HTR-8/SVneo (cell line): ENCODE measurements at regions not wholly inside any gene's neighbourhood (a gene's known extent, or its start where the extent isn't known, plus 50 kb on each side); places are given as distances from the start of the nearest gene placed in this dataset.

Source experiments
- DNase-seq: peaks from one replicate; pipeline ENCODE4 v3.0.0; 2011; ENCODE audit warnings: low spot score, mixed read lengths; ENCODE audit not compliant: insufficient read length
- FAIRE-seq: peaks from 2 replicates; lab custom pipeline; 2011; peaks lifted over from hg19 to GRCh38; lab: Jason Lieb, UNC

- no peak for FAIRE-seq
- no peak for DNase-seq
Observed at GRCh38 chr12:19964549-19964948, 403.8 kb upstream of the PDE3A start.

- no peak for FAIRE-seq
Observed at GRCh38 chr12:19965196-19966038, 402.9 kb upstream of the PDE3A start.

GRCh38 chr12:19967001-19967400 is 401.3 kb upstream of the PDE3A start:
- FAIRE-seq, result peak; percentile 4
- DNase-seq, result no peak

More at GRCh38 chr12:19965196-19966038, 402.9 kb upstream of the PDE3A start:
- no peak for DNase-seq

GRCh38 chr12:19967431-19967830 is 400.9 kb upstream of the PDE3A start:
- FAIRE-seq (peak; percentile 93), DNase-seq (peak; percentile 56)

- FAIRE-seq (no peak), DNase-seq (peak; percentile 39)
Observed at GRCh38 chr12:19970116-19970515, 398.2 kb upstream of the PDE3A start.

- no peak for DNase-seq
- FAIRE-seq, result no peak
Observed at GRCh38 chr12:19970821-19971220, 397.5 kb upstream of the PDE3A start.

GRCh38 chr12:19971361-19972280 is 396.7 kb upstream of the PDE3A start:
- DNase-seq, result peak; percentile 12
- FAIRE-seq, result peak; percentile 57

GRCh38 chr12:19972325-19973288 is 395.7 kb upstream of the PDE3A start:
- DNase-seq (no peak), FAIRE-seq (no peak)

GRCh38 chr12:19978193-19978592 is 390.1 kb upstream of the PDE3A start:
- DNase-seq, result no peak
- FAIRE-seq, result no peak

- FAIRE-seq, result no peak
- DNase-seq, result no peak
Observed at GRCh38 chr12:19979584-19979983, 388.8 kb upstream of the PDE3A start.

- DNase-seq (no peak), FAIRE-seq (no peak)
Observed at GRCh38 chr12:19981944-19982343, 386.4 kb upstream of the PDE3A start.

- no peak for DNase-seq
- no peak for FAIRE-seq
Observed at GRCh38 chr12:19988001-19988400, 380.3 kb upstream of the PDE3A start.

GRCh38 chr12:19988459-19988873 is 379.9 kb upstream of the PDE3A start:
- no peak for FAIRE-seq
- DNase-seq, result no peak

- no peak for FAIRE-seq
- DNase-seq, result no peak
Observed at GRCh38 chr12:19988948-19989347, 379.4 kb upstream of the PDE3A start.

- no peak for FAIRE-seq
- no peak for DNase-seq
Observed at GRCh38 chr12:19991146-19991545, 377.2 kb upstream of the PDE3A start.

GRCh38 chr12:19992311-19992710 is 376.0 kb upstream of the PDE3A start:
- FAIRE-seq, result no peak
- DNase-seq, result no peak

- no peak for FAIRE-seq
- DNase-seq, result no peak
Observed at GRCh38 chr12:19994968-19995367, 373.4 kb upstream of the PDE3A start.

- FAIRE-seq, result no peak
- no peak for DNase-seq
Observed at GRCh38 chr12:19997656-19998400, 370.5 kb upstream of the PDE3A start.

- DNase-seq (no peak), FAIRE-seq (no peak)
Observed at GRCh38 chr12:19998411-19998810, 369.9 kb upstream of the PDE3A start.
